HEK293T (cell line): ENCODE measurements at regions not wholly inside any gene's neighbourhood (a gene's known extent, or its start where the extent isn't known, plus 50 kb on each side); places are given as distances from the start of the nearest gene placed in this dataset.

Experiments used
- CTCF ChIA-PET: fragments of 350-600 bp; formaldehyde crosslinking; extraction: SDS; loops from one replicate; lab custom pipeline; 2021; ENCODE audit warnings: antibody characterized with exemption, inconsistent platforms; lab: Yijun Ruan, JAX
- POLR2A ChIA-PET: fragments of 350-600 bp; formaldehyde crosslinking; extraction: SDS; loops from one replicate; lab custom pipeline; 2020; ENCODE audit warnings: antibody characterized with exemption, inconsistent platforms; lab: Yijun Ruan, JAX
- DNase-seq: peaks from one replicate; pipeline ENCODE4 v3.0.0; 2012; ENCODE audit warnings: mixed read lengths; ENCODE audit errors: extremely low spot score
- ARNT ChIP-seq: fragments of 450-650 bp; IDR thresholded peaks from 2 replicates; pipeline ENCODE4 v1.6.1; 2017; ENCODE audit warnings: mild to moderate bottlenecking
- BHLHE40 ChIP-seq: fragments of 450-650 bp; IDR thresholded peaks from 2 replicates; pipeline ENCODE4 v1.6.1; 2016; ENCODE audit warnings: mild to moderate bottlenecking, moderate library complexity, borderline replicate concordance
- CTBP1 ChIP-seq: fragments of 450-650 bp; IDR thresholded peaks from 2 replicates; pipeline ENCODE4 v1.6.1; 2016; ENCODE audit warnings: borderline replicate concordance
- ELF4 ChIP-seq: fragments of 450-650 bp; IDR thresholded peaks from 2 replicates; pipeline ENCODE4 v1.6.1; 2017; ENCODE audit warnings: antibody characterized with exemption
- FOXA1 ChIP-seq: fragments of 450-650 bp; IDR thresholded peaks from 2 replicates; pipeline ENCODE4 v1.6.1; 2016; ENCODE audit warnings: mild to moderate bottlenecking
- FOXK2 ChIP-seq: fragments of 450-650 bp; IDR thresholded peaks from 2 replicates; pipeline ENCODE4 v1.6.1; 2016; ENCODE audit warnings: mild to moderate bottlenecking
- FOXM1 ChIP-seq: fragments of 450-650 bp; IDR thresholded peaks from 2 replicates; pipeline ENCODE4 v1.6.1; 2017; ENCODE audit warnings: mild to moderate bottlenecking, borderline replicate concordance
- HDGF ChIP-seq: fragments of 450-650 bp; IDR thresholded peaks from 2 replicates; pipeline ENCODE4 v1.6.1; 2017; ENCODE audit warnings: antibody characterized with exemption, borderline replicate concordance
- L3MBTL2 ChIP-seq: fragments of 450-650 bp; conservative IDR thresholded peaks from 2 replicates; pipeline ENCODE4 v1.6.1; 2016; ENCODE audit warnings: mild to moderate bottlenecking
- LEF1 ChIP-seq: fragments of 450-650 bp; IDR thresholded peaks from 2 replicates; pipeline ENCODE4 v1.6.1; 2017; ENCODE audit warnings: mild to moderate bottlenecking, borderline replicate concordance
- NFRKB ChIP-seq: fragments of 450-650 bp; IDR thresholded peaks from 2 replicates; pipeline ENCODE4 v1.6.1; 2016; ENCODE audit warnings: mild to moderate bottlenecking, moderate library complexity
- PKNOX1 ChIP-seq: fragments of 450-650 bp; IDR thresholded peaks from 2 replicates; pipeline ENCODE4 v1.6.1; 2016
- SP1 ChIP-seq: fragments of 450-650 bp; IDR thresholded peaks from 2 replicates; pipeline ENCODE4 v1.6.1; 2017
- SUZ12 ChIP-seq: fragments of 450-650 bp; IDR thresholded peaks from 2 replicates; pipeline ENCODE4 v1.6.1; 2016; ENCODE audit warnings: mild to moderate bottlenecking
- TARDBP ChIP-seq: fragments of 450-650 bp; IDR thresholded peaks from 2 replicates; pipeline ENCODE4 v1.6.1; 2016
- ZNF384 ChIP-seq: fragments of 450-650 bp; IDR thresholded peaks from 2 replicates; pipeline ENCODE4 v1.6.1; 2016

- POLR2A ChIA-PET: no interaction called here
- DNase-seq: no peak
- TF ChIP-seq ZNF384 (no peak), FOXA1 (no peak), NFRKB (no peak), HDGF (no peak), ARNT (no peak), LEF1 (no peak), SUZ12 (no peak), ELF4 (no peak), TARDBP (no peak), PKNOX1 (no peak)
- CTCF ChIA-PET: no interaction called here
Observed at GRCh38 chr7:106774768-106775551, 90.1 kb upstream of the PIK3CG start.

GRCh38 chr7:106775552-106775936, 89.5 kb upstream of the PIK3CG start:
- TF ChIP-seq FOXK2 (no peak), SUZ12 (no peak)
- DNase-seq: no peak
- ChIA-PET POLR2A (no interaction called here), CTCF (no interaction called here)

GRCh38 chr7:106775975-106776607, 89.0 kb upstream of the PIK3CG start:
- no peak for DNase-seq
- CTCF ChIA-PET: no interaction called here
- no peak for TF ChIP-seq PKNOX1
- no peak for TF ChIP-seq HDGF
- TF ChIP-seq NFRKB: no peak
- no peak for TF ChIP-seq FOXA1
- TF ChIP-seq L3MBTL2: no peak
- no peak for TF ChIP-seq SUZ12
- TF ChIP-seq CTBP1: no peak
- no peak for TF ChIP-seq TARDBP
- TF ChIP-seq FOXM1: no peak
- TF ChIP-seq SP1: no peak
- no peak for TF ChIP-seq ELF4
- no peak for TF ChIP-seq ARNT
- TF ChIP-seq LEF1: no peak
- no peak for TF ChIP-seq ZNF384
- no peak for TF ChIP-seq BHLHE40
- TF ChIP-seq FOXK2: no peak
- POLR2A ChIA-PET: no interaction called here

- TF ChIP-seq LEF1: no peak
- ChIA-PET CTCF (no interaction called here), POLR2A (no interaction called here)
- no peak for DNase-seq
Observed at GRCh38 chr7:106776618-106777347, 88.3 kb upstream of the PIK3CG start.

GRCh38 chr7:106777674-106778299, 87.3 kb upstream of the PIK3CG start:
- TF ChIP-seq PKNOX1: no peak
- TF ChIP-seq LEF1: no peak
- TF ChIP-seq ELF4: no peak
- no peak for TF ChIP-seq HDGF
- no peak for TF ChIP-seq L3MBTL2
- no peak for TF ChIP-seq SUZ12
- no peak for TF ChIP-seq FOXA1
- no peak for TF ChIP-seq FOXK2
- TF ChIP-seq SP1: no peak
- no peak for TF ChIP-seq ARNT
- TF ChIP-seq BHLHE40: no peak

GRCh38 chr7:106778656-106779250, 86.3 kb upstream of the PIK3CG start:
- CTCF ChIA-PET: no interaction called here
- POLR2A ChIA-PET: no interaction called here
- no peak for TF ChIP-seq ELF4
- no peak for TF ChIP-seq SP1
- no peak for TF ChIP-seq ZNF384
- TF ChIP-seq CTBP1: no peak
- no peak for TF ChIP-seq HDGF
- TF ChIP-seq PKNOX1: no peak
- no peak for TF ChIP-seq ARNT
- TF ChIP-seq NFRKB: no peak
- no peak for TF ChIP-seq SUZ12
- no peak for TF ChIP-seq BHLHE40
- TF ChIP-seq FOXK2: no peak
- no peak for TF ChIP-seq FOXM1
- no peak for TF ChIP-seq TARDBP
- no peak for TF ChIP-seq LEF1
- DNase-seq: no peak

More at GRCh38 chr7:106777674-106778299, 87.3 kb upstream of the PIK3CG start:
- ChIA-PET CTCF (no interaction called here), POLR2A (no interaction called here)
- no peak for DNase-seq
